8988T (cell line): ENCODE measurements at regions not wholly inside any gene's neighbourhood (a gene's known extent, or its start where the extent isn't known, plus 50 kb on each side); places are given as distances from the start of the nearest gene placed in this dataset.
"Not testable (repeated sequence)": the region's sequence is repeated elsewhere in the genome, so short reads cannot be mapped to it uniquely, and the experiment has no call there.

Experiments
- DNase-seq: peaks from one replicate; pipeline ENCODE4 v3.0.0; 2011

DNA sequence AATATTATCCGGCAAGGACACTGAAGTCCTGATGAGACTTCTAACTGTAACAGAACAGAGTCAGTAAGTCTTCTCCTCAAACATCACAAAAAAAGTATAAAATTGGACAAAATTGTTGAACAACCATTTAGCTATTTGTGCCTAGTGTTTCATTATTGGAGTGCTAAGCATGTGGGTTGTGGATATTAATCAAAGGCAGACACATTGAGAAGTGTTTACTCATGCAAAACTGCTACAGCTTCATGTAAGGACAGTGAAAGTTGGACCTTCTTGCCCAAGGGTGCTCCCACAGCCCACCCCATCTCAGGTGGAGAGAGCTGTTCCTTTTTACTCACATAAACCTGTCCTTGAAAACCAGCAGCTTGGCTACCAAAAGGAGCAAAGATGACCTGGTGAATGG is 355.1 kb upstream of the DAB2 start:
- no peak for DNase-seq

- no peak for DNase-seq
Observed at GRCh38 chr5:39775797-39776365, 351.1 kb upstream of the DAB2 start.

GRCh38 chr5:39775086-39775796 is 350.5 kb upstream of the DAB2 start:
- DNase-seq = no peak

- no peak for DNase-seq
Observed at GRCh38 chr5:39774605-39775004, 349.8 kb upstream of the DAB2 start.

DNA sequence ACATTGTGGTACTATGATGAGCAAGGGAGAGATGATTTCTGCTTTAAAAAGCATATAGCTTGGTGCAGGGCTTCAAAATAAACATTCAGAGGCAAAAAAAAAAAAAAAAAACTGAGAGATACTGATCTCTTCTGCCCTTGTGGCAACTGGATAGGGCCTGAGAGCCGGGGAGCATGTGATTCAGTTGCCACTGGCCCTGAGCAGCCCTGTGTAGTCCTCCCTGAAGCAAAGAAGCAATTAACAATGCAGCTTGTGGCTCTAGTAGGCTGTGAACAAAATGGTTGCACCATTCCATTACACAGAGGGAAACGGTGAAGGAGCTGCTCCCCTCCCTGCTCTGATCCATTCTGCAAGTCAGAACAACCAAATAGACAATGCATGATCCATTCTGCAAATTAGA is 347.5 kb upstream of the DAB2 start:
- no peak for DNase-seq

GRCh38 chr5:39767916-39768315 is 343.1 kb upstream of the DAB2 start:
- no peak for DNase-seq

- no peak for DNase-seq
Observed at GRCh38 chr5:39765366-39765765, 340.6 kb upstream of the DAB2 start.

GRCh38 chr5:39762761-39763160 is 338.0 kb upstream of the DAB2 start:
- DNase-seq = no peak

GRCh38 chr5:39761199-39761950 is 336.6 kb upstream of the DAB2 start:
- DNase-seq = no peak

- DNase-seq = no peak
Observed at GRCh38 chr5:39760385-39761198, 335.8 kb upstream of the DAB2 start.

DNA sequence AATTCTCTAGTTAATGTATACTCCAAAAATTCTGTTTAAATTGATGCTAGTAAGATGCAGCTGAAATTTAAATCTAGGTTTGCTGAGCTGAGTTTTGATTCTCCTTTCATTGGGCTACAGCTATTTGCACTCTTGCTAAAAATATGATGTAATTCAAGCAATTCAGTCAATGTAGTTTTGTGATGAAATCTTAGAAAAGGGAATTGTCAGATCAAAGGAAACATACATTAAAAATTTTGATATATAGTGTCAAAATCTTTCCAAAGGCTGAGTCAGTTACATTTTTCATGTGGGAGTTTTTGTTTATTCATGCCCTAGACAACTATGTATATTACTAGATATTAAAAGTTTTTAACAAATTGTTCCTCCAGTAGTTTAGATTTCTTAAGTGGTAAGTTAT is 334.9 kb upstream of the DAB2 start:
- DNase-seq = no peak

- no peak for DNase-seq
Observed at GRCh38 chr5:39758426-39758825, 333.6 kb upstream of the DAB2 start.

DNA sequence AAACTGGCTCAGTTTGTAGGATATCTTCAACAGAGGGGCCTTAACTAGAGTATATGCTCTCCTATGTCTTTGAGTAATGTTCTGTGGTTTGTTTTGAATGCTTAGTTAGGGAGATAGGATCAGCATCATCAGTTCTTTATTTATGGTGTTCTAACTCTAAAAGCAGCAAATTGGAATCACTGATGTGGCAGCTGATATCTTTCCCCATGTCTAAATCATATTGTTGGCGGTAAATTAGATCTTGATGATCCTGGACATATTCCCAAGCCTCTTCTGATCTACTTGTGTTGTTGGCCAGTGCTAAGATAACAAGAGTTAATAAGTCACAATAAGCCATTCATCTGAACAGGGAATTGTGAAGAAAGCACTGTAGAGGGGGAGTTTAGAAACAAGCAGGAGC is 332.4 kb upstream of the DAB2 start:
- DNase-seq = no peak

DNA sequence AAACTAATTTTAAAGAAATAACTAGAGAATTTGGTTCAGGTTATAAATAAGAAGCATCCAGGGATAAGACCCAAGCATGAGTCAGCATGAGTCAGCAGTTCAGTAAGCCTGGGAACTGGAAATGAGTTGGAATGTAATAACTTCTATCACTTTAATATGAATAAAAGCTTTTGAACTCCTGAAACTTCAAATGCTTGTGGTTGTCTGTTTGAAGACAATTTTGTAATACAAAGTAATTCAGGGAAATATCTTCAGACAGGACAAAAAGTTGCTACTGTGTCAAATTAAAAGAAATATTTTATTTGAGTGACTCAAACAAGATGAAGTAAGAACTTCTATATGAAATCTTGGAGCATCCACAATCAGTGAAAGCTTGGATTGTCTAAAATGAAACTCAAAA is 331.2 kb upstream of the DAB2 start:
- no peak for DNase-seq

DNA sequence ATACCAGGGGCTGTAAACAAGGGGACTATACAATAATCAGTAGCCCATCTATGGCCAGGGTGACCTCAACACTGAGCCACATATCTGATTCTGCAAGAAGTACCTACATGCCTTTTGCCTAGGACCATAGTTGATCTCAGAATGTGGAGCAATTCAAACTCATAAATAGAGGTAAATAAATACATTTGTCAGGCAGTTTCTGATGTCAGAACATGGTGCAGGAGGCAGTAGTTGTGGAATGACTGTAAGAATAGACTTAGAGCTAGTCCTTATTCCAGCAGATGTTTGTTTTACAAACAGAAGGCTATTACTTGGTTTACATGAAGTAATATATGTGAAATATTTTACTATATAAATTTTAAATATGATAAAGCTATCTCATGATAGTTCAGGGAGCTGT is 330.7 kb upstream of the DAB2 start:
- DNase-seq = no peak

DNA sequence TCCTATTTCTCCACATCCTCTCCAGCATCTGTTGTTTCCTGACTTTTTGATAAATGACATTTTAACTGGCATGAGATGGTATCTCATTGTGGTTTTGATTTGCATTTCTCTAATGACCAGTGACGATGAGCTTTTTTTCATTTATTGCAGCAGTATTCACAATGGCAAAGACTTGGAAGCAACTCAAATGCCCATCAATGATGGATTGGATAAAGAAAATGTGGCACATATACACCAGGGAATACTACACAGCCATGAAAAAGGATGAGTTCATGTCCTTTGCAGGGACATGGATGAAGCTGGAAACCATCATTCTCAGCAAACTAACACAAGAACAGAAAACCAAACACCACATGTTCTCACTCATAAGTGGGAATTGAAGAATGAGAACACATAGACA is 329.0 kb upstream of the DAB2 start:
- not testable (repeated sequence) for DNase-seq

GRCh38 chr5:39750661-39751060 is 325.9 kb upstream of the DAB2 start:
- no peak for DNase-seq

GRCh38 chr5:39742916-39743315 is 318.1 kb upstream of the DAB2 start:
- DNase-seq = no peak

- no peak for DNase-seq
Observed at GRCh38 chr5:39740404-39740803, 315.6 kb upstream of the DAB2 start.

DNA sequence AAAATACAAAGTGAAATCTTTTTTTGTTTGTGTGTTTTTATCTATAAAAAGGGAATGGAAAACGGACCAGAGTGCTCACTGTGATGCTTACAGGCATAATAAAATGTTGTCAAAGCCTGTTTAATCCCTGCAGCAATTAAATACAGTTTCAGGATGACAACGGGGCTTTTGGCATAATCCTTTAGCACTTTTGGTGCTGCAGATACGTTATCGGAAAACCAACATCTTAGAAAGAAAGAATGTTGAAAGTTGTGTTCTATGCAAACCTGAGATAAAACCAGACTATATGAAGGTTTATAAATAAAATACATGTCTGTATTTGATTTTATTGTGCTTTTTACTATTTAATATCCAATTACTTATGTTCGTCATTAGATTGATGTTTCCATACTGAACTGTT is 307.4 kb upstream of the DAB2 start:
- DNase-seq = no peak

DNA sequence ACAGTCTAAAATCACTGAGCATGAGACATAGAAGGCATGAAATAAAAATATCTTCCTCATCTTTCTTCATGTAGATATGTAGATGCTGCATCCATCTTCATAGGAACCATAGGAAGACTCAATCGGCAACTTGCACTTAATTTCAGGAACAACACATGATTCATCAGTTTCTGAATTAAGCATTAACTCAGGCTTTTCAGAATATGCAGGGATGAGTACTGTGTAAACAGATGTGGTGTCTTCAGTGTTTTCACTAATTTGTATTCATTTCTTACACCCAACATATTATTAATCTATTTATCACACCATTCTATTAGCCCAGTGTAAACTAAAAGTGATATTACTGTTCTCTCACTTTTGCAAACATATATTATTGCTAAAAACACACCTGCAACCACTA is 305.9 kb upstream of the DAB2 start:
- DNase-seq = no peak

- no peak for DNase-seq
Observed at GRCh38 chr5:39730006-39730405, 305.2 kb upstream of the DAB2 start.

GRCh38 chr5:39726467-39726866 is 301.7 kb upstream of the DAB2 start:
- no peak for DNase-seq

DNA sequence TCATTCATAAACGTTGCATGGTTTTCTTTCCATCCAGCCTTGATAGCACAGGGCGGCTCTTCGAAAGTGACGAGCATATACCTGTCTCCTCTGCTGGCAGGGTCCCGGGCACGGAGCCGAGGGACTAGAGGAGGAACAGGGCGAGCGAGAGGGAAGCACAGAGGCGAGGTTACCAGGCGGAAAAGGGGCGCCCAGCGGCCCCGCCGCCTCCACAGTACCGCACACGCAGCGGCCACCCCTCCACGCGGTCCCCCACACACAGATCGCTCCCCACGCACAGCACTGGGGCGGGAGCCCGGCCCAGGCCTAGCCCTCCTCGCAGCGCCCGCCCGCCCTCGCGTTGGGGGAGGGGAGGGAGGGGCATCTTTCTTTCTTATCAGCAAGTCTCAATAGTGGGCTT is 296.6 kb upstream of the DAB2 start:
- DNase-seq = no peak
